ENCODE measurements at regions not wholly inside any gene's neighbourhood (a gene's known extent, or its start where the extent isn't known, plus 50 kb on each side); places are given as distances from the start of the nearest gene placed in this dataset.

DNA sequence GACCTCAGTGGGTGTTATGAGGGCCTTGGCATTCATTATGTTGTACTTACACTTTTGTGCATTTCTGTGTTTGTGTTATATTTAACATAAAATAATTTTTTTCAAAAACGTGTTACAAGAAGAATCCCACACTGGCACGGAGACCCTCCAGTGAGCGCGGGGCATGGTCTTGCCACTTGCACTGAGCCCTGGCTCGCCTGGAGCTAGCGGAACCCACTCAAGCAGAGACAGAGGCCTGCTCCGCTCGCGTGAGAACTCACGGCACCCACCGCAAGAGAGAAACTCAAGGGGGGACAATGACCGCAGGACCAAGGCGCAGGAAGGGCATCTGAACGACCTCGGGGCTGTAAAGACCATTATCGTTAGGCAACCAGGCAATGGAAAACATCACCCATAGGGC is 248.0 kb upstream of the SOX11 start:
- POLR2A ChIA-PET = no interaction called here
- no peak for DNase-seq (ENCODE audit: low read depth)
- TF ChIP-seq, protein P1, sequence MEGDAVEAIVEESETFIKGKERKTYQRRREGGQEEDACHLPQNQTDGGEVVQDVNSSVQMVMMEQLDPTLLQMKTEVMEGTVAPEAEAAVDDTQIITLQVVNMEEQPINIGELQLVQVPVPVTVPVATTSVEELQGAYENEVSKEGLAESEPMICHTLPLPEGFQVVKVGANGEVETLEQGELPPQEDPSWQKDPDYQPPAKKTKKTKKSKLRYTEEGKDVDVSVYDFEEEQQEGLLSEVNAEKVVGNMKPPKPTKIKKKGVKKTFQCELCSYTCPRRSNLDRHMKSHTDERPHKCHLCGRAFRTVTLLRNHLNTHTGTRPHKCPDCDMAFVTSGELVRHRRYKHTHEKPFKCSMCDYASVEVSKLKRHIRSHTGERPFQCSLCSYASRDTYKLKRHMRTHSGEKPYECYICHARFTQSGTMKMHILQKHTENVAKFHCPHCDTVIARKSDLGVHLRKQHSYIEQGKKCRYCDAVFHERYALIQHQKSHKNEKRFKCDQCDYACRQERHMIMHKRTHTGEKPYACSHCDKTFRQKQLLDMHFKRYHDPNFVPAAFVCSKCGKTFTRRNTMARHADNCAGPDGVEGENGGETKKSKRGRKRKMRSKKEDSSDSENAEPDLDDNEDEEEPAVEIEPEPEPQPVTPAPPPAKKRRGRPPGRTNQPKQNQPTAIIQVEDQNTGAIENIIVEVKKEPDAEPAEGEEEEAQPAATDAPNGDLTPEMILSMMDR (IDR thresholded peaks at IDR 0.05; ENCODE audit: insufficient read depth, low read depth, low read length) = no peak
- no peaks in the 10 kb centered on the region for H3K27me3 ChIP-seq (ENCODE audit: control insufficient read depth, insufficient read depth, low read length)
- CTCF ChIA-PET = no interaction called here
- H3K36me3 ChIP-seq (ENCODE audit: control insufficient read depth, insufficient read depth, low read length) = no peaks in the 10 kb centered on the region
- no peak overlapping the region for H3K4me3 ChIP-seq (ENCODE audit: low read depth, low read length)

DNA sequence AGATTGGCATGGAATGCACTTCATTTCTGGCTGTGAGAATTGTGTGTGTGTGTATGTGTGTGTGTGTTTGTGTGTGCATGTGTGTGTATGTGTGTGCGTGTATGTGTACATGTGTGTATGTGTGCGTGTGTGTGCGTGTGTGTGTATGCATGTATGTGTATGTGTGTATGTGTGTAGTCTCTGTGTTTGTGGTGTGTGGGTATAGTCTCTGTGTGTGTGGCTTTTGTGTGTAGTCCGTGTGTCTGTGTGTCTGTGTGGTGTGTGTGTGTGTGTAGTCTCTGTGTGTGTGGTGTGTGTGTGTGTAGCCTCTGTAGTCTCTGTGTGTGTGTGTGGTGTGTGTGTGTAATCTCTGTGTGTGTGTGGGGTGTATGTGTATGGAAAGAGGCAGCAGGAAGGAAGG is 247.3 kb upstream of the SOX11 start:
- CTCF ChIA-PET = no interaction called here
- TF ChIP-seq, protein P1 (IDR thresholded peaks at IDR 0.05; ENCODE audit: insufficient read depth, low read depth, low read length) = no peak

GRCh38 chr2:5449867-5450266 is 242.3 kb upstream of the SOX11 start:
- TF ChIP-seq, protein P1 (IDR thresholded peaks at IDR 0.05; ENCODE audit: insufficient read depth, low read depth, low read length) = no peak
- Histone ChIP-seq H3K27me3 (ENCODE audit: control insufficient read depth, insufficient read depth, low read length) (no peaks in the 10 kb centered on the region), H3K36me3 (ENCODE audit: control insufficient read depth, insufficient read depth, low read length) (no peaks in the 10 kb centered on the region), H3K4me3 (ENCODE audit: low read depth, low read length) (no peak overlapping the region)
- DNase-seq (ENCODE audit: low read depth) = no peak
- ChIA-PET POLR2A (no interaction called here), CTCF (no interaction called here)

More for the DNA sequence above, 247.3 kb upstream of the SOX11 start:
- Histone ChIP-seq H3K27me3 (ENCODE audit: control insufficient read depth, insufficient read depth, low read length) (no peaks in the 10 kb centered on the region), H3K4me3 (ENCODE audit: low read depth, low read length) (no peak overlapping the region), H3K36me3 (ENCODE audit: control insufficient read depth, insufficient read depth, low read length) (no peaks in the 10 kb centered on the region)
- DNase-seq (ENCODE audit: low read depth) = no peak
- POLR2A ChIA-PET = no interaction called here

DNA sequence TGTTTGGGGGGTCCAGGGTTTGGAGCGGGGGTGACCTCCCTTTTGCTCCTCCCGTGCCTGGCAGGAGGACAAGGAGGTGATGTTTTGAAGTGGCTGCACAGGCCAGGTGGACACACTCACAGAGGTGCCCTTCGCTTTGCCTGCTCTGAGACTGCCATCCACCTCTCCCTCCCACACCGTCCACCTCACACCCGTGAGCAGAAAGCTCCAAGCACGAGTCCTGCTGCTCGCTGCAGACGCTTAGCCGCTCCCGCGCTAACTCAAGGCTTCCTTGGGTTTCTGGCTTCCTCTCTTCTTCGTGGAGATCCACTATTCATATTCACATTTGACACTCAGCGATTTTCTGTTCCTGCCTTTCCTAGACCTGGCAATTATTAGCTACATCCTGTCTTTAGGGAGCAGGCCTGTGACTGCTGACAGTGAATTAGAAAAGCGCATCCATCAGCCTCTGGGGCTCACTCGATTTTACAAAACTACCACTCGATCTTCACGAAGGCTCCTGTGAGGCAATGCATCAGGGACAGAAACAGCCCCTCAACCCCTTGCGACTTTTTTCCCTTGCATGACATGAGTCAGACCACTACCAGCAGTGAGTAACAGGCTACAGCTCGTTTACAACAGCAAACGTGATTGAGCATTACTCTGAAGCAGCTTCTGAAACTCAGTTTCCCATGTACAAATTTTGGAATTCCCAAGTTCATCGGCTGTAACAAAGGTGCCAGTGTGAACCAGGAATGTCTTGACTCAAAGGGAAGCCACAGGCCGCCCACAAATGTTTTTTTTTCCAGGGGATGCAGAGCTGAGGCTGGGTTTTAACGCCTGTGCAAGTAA is 238.7 kb upstream of the SOX11 start:
- no peaks in the 10 kb centered on the region for H3K36me3 ChIP-seq (ENCODE audit: control insufficient read depth, insufficient read depth, low read length)
- H3K4me3 ChIP-seq (ENCODE audit: low read depth, low read length) = no peak overlapping the region
- no peaks in the 10 kb centered on the region for H3K27me3 ChIP-seq (ENCODE audit: control insufficient read depth, insufficient read depth, low read length)
- CTCF ChIA-PET = no interaction called here
- POLR2A ChIA-PET = no interaction called here
- TF ChIP-seq, protein P1 (IDR thresholded peaks at IDR 0.05; ENCODE audit: insufficient read depth, low read depth, low read length) = no peak
- DNase-seq (ENCODE audit: low read depth) = no peak

DNA sequence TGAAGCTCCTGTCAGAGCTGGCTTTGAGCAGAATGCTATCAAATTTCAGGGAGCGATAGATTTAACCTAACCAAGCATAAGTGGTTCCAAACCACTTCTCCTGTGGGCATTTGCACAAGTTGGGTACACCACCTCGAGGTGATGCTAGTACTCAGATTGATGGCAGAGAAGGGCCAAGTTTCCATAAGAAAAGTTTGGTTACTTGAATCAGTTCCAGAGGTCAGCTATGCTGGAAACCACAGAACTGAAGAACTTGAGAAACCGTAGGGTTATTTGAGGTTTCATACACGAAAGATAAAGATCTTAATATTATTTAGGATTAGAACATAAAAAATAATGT is 238.2 kb upstream of the SOX11 start:
- ChIA-PET POLR2A (no interaction called here), CTCF (no interaction called here)
- Histone ChIP-seq H3K4me3 (ENCODE audit: low read depth, low read length) (no peak overlapping the region), H3K27me3 (ENCODE audit: control insufficient read depth, insufficient read depth, low read length) (no peaks in the 10 kb centered on the region), H3K36me3 (ENCODE audit: control insufficient read depth, insufficient read depth, low read length) (no peaks in the 10 kb centered on the region)
- DNase-seq (ENCODE audit: low read depth) = no peak
- TF ChIP-seq, protein P1 (IDR thresholded peaks at IDR 0.05; ENCODE audit: insufficient read depth, low read depth, low read length) = no peak

All from BJ (cell line).